ENCODE measurements at regions not wholly inside any gene's neighbourhood (a gene's known extent, or its start where the extent isn't known, plus 50 kb on each side); places are given as distances from the start of the nearest gene placed in this dataset.

DNA sequence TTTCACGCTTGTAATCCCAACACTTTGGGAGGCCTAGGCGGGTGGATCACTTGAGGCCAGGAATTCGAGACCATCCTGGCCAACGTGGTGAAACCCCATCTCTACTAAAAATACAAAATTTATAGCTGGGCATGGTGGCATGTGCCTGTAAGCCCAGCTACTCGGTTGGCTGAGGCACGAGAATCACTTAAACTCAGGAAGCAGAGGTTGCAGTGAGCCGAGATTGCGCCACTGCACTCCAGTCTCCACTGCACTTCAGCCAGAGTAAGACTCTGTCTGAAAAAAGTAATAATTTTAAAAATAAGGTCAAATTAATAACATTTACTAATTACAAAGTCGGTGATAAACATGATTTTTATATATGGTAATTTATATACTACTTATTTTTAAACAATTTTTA is 155.9 kb downstream of the AXIN2 start:
- Mint-ChIP-seq H3K4me1 (no peaks in the 10 kb centered on the region), H3K27me3 (peaks cover 6% of the 10 kb centered on the region), H3K4me3 (no peak overlapping the region), H3K27ac (no peak overlapping the region), H3K9me3 (no peaks in the 10 kb centered on the region), H3K36me3 (no peaks in the 10 kb centered on the region)
- CTCF ChIA-PET: no interaction called here
- DNase-seq: no peak

DNA sequence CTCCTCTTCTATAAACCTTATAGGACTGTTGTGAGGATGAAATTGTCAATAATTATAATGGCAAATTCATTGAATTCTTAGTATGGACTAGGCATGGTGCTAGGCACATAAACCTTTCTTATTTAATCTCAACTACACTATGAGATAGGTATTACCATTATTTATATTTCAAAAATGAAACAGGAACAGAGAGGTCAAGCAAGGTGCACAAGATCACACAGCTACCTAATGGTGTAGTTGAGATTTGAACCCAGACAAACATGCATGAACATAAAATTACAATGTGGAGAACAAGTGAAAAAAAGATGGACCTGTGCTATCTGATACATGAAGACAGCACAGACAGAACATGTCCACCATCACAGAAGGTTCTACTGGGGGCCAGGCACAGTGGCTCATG is 156.7 kb downstream of the AXIN2 start:
- CTCF ChIA-PET: no interaction called here

DNA sequence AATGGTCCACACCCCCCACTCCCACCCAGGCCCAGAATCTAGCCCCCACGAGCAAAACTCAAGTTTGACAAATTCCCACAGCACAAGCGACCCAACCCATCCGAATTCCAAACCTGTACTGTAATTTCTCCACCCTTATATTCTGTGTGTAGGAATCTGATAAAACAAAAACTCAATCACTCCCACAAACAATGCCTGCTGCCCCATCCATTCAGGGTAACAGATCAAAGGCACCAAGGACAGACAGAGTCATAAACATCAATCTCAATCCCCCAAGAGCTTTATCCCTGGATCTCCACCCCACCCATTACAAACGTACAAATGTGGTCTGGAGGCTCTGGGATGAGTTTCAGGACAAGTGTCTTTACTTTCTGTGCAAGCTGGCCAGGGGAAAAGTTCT is 157.8 kb downstream of the AXIN2 start:
- CTCF ChIA-PET: interaction anchor here (0.7 kb wide), 1 partner anchor 444 kb away, joined by 4 read pairs; no protein-coding TSS in a partner anchor
- H3K36me3 Mint-ChIP-seq: no peaks in the 10 kb centered on the region
- DNase-seq: no peak
- no peaks in the 10 kb centered on the region for H3K9me3 Mint-ChIP-seq
- H3K4me1 Mint-ChIP-seq: no peaks in the 10 kb centered on the region
- no peak overlapping the region for H3K27ac Mint-ChIP-seq
- H3K27me3 Mint-ChIP-seq: peaks cover 8% of the 10 kb centered on the region
- H3K4me3 Mint-ChIP-seq: no peak overlapping the region

More for the DNA sequence above, 156.7 kb downstream of the AXIN2 start:
- Mint-ChIP-seq H3K4me1 (no peaks in the 10 kb centered on the region), H3K27me3 (peaks cover 8% of the 10 kb centered on the region), H3K4me3 (no peak overlapping the region), H3K9me3 (no peaks in the 10 kb centered on the region), H3K36me3 (no peaks in the 10 kb centered on the region), H3K27ac (no peak overlapping the region)
- no peak for DNase-seq

DNA sequence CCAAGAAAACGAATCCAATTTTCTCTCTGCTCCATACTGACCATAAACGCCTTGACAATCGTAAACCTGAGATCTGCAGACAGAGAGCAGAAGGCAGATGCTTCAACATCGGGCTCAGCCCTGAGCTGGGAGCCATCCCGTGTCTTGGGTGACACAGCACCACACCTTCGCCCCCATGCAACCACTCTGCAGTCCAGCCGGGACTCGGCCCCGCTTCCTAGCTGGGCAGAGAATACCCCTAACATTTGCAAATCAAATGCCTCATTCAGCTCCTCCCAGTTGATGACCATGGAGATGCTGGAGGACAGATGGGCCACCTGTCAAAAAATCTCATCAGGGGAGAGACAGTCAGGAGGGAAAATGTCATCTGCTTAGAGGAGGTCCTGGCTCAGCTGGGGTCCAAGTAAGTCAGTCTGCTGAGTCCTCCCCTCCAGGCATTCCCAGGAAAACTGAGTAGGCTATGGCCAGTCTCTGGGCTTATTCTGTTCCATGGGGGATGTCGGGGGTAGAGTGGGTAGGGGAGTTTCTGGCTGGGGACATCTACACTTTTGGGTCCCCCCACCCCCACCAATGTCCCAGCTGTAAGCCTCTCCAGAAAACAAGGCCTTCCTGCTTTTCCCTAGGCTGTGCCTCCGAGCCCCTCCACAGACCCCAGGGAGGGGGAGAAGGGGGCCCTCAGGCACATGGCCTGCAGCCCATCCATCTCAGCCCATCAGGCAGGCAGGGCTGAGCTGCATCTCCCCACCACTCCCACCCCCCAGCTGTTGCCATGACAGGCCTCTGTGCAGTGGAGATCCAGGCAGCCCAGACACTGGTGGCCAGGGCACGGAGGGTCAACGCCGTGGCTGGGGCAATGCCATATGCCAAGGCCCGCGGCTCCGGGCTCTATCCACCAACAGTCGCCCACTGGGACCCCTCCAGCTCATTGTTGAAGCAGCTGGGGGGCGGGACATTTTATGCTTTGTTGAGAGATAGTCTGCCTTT is 158.6 kb downstream of the AXIN2 start:
- Mint-ChIP-seq H3K4me3 (no peak overlapping the region), H3K27me3 (peaks cover 8% of the 10 kb centered on the region), H3K36me3 (no peaks in the 10 kb centered on the region), H3K9me3 (no peaks in the 10 kb centered on the region), H3K4me1 (no peaks in the 10 kb centered on the region), H3K27ac (no peak overlapping the region)
- CTCF ChIA-PET: no interaction called here
- DNase-seq: no peak

DNA sequence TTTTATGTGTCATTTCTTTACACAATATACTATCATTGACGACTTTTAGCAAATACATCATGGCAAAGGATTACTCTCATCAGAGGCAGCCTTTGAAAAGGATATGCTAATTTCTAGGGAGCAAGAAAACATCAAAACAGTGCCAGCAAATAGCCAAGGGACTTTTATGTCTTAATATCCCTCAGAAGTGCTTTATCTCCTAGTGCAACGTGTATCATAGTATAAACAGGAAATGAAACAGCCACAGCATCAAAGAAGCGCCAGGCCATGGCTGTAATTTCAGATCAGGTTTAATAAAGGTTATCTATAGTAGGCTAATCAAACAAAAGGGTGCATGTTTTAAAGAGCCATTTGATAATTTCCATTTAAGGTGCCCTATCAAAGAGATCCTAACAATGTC is 159.9 kb downstream of the AXIN2 start:
- CTCF ChIA-PET: no interaction called here
- Mint-ChIP-seq H3K27me3 (peaks cover 8% of the 10 kb centered on the region), H3K9me3 (no peaks in the 10 kb centered on the region), H3K36me3 (no peaks in the 10 kb centered on the region), H3K4me1 (no peaks in the 10 kb centered on the region), H3K27ac (no peak overlapping the region), H3K4me3 (no peak overlapping the region)
- no peak for DNase-seq

DNA sequence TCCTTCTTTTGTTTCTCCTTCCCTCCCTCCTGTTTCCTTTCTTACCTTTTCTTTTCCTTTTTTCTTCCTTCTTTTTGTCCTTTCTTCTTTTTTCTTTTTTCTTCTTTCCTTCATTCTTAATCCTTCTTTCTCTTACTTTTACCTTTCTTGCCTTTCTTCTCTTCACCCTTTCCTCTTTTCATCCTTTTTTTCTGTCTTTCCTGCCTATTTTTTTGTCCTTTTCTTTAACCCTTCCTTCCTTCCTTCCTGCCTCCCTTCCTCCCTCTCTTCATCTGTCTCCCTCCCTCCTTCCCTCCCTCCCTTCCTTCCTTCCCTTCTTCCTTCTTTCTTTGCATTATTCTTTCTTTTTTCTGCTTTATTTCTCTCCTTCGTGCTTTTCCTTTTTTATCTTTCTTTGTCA is 160.7 kb downstream of the AXIN2 start:
- Mint-ChIP-seq H3K27ac (no peak overlapping the region), H3K27me3 (peaks cover 8% of the 10 kb centered on the region), H3K4me3 (no peak overlapping the region), H3K9me3 (no peaks in the 10 kb centered on the region), H3K4me1 (no peaks in the 10 kb centered on the region), H3K36me3 (no peaks in the 10 kb centered on the region)
- no peak for DNase-seq
- CTCF ChIA-PET: no interaction called here

DNA sequence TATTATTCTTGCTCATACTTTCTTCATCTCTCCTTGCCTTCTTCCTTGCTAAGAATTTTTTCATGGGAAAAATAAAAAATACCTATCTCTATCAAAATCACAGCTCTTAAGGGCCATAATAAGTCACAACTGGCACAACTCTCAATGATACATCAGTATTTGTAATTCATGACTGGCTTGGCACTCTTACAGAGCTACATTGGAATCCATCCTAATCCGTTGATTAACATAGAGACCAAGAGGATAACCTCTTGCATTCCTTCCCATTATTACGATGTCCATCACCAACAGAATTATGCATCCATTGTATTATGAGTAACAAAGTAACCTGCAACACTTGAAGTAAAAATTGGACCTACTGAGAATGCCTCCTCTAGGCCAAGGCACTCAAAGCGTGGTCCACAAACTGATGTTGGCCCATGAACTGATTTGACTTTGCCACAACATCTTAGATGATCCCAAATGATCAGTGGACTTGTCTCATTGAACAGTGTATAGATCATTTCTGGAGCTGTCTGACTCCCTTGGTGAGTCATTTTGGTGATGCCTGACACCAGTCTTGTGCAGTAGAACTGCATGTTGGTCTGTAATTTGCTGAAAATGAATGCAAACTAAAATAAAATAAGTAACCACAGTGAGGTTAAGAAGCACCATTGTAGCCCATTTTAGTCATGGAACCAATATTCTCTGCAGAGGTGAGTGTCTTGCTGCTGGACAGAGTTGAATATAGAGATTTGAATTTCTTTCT is 163.2 kb downstream of the AXIN2 start:
- peaks cover 13% of the 10 kb centered on the region for H3K27me3 Mint-ChIP-seq
- H3K9me3 Mint-ChIP-seq: no peaks in the 10 kb centered on the region
- no peaks in the 10 kb centered on the region for H3K36me3 Mint-ChIP-seq
- CTCF ChIA-PET: no interaction called here
- H3K4me3 Mint-ChIP-seq: no peak overlapping the region
- H3K27ac Mint-ChIP-seq: no peak overlapping the region
- peaks cover 9% of the 10 kb centered on the region for H3K4me1 Mint-ChIP-seq
- no peak for DNase-seq

DNA sequence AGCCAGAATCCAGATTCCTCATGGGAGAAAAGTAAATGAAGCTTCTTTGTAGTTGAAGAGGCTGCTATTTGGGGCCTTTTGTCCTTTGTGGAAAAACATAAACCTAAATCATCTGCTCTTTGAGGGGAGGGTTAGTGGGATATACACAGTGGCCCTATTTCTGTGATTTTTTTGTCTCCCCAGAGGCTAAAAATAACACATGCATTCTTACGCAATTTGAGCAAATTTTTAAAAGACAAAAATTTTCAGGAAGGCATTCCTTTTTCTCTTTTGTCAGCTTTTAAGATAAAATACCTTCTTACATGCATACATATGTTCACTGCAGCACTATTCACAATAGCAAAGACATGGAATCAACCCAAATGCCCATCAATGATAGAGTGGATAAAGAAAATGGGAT is 165.5 kb downstream of the AXIN2 start:
- H3K9me3 Mint-ChIP-seq: no peaks in the 10 kb centered on the region
- peaks cover 11% of the 10 kb centered on the region for H3K27me3 Mint-ChIP-seq
- H3K4me3 Mint-ChIP-seq: no peak overlapping the region
- CTCF ChIA-PET: no interaction called here
- H3K4me1 Mint-ChIP-seq: peaks cover 11% of the 10 kb centered on the region
- DNase-seq: no peak
- no peaks in the 10 kb centered on the region for H3K36me3 Mint-ChIP-seq
- no peak overlapping the region for H3K27ac Mint-ChIP-seq

DNA sequence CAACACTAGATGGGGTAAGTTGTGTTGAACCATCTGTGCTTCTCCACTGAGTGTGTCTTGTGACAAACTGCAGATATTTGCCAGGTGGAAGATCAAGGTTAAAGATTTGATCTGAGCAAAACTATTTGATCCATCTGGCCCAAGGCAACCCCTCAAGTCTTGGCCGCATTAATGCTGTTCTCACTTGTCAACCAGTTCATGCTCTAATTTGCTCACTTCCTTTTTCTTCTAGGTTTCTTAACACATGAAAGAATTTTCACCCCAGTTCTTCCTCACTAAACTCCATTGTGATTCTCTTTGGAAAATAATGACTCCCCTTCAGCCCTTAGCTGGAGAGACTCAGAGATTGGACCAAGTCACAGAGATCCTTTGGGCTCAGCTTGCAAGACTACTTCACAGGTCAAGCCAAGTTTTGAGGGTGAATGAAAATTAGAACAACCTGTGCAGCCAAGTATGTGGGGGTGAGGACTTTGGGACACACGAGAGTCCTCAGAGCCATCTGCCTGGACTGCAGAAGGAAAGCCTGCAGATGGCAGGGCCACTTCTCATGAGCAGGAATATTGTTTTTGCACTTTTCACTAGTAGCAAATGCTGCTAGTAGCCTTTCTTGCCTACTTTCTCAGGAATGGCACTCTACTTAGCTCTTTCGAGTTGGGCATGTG is 166.5 kb downstream of the AXIN2 start:
- Mint-ChIP-seq H3K27ac (no peak overlapping the region), H3K4me3 (no peak overlapping the region), H3K9me3 (no peaks in the 10 kb centered on the region), H3K4me1 (peaks cover 11% of the 10 kb centered on the region), H3K36me3 (no peaks in the 10 kb centered on the region), H3K27me3 (peaks cover 5% of the 10 kb centered on the region)
- CTCF ChIA-PET: no interaction called here
- no peak for DNase-seq

DNA sequence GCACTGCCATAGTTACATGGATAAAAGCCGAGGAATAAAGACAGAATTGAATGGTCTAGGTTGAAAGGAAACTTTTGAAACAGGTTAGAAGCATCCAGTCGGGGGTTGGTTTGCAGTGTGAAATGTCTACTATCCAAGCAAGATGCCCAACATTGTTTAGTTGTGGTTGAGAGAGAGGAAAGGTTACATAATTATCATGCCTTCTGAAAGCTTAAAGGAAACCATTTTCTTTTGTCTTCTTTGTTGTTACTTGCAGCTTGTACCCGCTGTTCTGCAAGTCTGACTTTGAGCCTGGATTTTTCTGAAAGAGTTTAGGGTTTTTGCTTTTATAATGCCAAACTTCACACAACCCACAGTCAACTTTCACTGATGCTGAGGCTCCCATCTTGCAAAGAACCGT is 167.9 kb downstream of the AXIN2 start:
- CTCF ChIA-PET: no interaction called here
- DNase-seq: no peak
- H3K27me3 Mint-ChIP-seq: peaks cover 5% of the 10 kb centered on the region
- H3K36me3 Mint-ChIP-seq: no peaks in the 10 kb centered on the region
- H3K9me3 Mint-ChIP-seq: no peaks in the 10 kb centered on the region
- H3K4me3 Mint-ChIP-seq: no peak overlapping the region
- H3K27ac Mint-ChIP-seq: no peak overlapping the region
- peaks cover 11% of the 10 kb centered on the region for H3K4me1 Mint-ChIP-seq

DNA sequence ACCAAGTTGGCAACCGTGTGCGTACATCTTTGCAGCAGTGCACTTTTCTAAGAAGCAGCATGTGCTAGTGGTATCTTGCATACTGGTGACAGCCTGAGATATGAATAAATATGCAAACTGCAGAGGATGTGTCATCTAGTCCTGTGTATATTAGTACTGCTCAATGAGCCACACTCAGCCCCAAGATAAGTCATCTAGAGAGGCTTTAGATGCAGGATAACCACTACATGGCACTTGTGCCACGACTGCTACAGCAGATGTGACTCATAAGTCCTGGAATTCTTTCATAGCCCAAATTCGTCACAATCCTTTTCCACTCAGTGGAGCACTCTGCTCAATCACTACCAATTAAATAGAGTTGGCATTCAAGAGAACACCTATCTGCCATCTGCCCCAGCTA is 171.5 kb downstream of the AXIN2 start:
- H3K4me1 Mint-ChIP-seq: peaks cover 11% of the 10 kb centered on the region
- H3K9me3 Mint-ChIP-seq: no peaks in the 10 kb centered on the region
- no peaks in the 10 kb centered on the region for H3K36me3 Mint-ChIP-seq
- CTCF ChIA-PET: no interaction called here
- DNase-seq: no peak
- H3K27me3 Mint-ChIP-seq: peaks cover 15% of the 10 kb centered on the region
- H3K27ac Mint-ChIP-seq: no peak overlapping the region
- no peak overlapping the region for H3K4me3 Mint-ChIP-seq

DNA sequence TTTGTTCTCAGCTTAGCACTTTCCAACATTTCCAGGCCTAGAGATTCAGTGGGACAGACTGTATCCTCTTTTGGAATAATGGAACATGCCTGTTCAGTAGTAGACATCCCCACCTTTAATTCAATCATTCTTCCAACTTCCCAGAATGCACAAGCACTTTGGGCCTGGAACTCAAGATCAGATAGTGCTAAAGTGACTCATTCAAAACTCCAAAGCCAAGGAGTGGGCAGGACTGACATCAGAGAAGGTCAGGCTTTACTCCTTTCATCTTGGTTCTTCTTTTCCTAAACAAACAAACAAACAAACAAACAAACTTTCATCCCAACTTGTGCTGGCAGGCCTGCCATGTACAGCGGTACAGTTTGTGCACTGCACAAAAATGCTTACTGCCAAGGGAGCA is 172.0 kb downstream of the AXIN2 start:
- Mint-ChIP-seq H3K4me3 (no peak overlapping the region), H3K4me1 (peaks cover 11% of the 10 kb centered on the region), H3K27ac (no peak overlapping the region), H3K36me3 (no peaks in the 10 kb centered on the region), H3K27me3 (peaks cover 15% of the 10 kb centered on the region), H3K9me3 (no peaks in the 10 kb centered on the region)
- CTCF ChIA-PET: no interaction called here
- no peak for DNase-seq

DNA sequence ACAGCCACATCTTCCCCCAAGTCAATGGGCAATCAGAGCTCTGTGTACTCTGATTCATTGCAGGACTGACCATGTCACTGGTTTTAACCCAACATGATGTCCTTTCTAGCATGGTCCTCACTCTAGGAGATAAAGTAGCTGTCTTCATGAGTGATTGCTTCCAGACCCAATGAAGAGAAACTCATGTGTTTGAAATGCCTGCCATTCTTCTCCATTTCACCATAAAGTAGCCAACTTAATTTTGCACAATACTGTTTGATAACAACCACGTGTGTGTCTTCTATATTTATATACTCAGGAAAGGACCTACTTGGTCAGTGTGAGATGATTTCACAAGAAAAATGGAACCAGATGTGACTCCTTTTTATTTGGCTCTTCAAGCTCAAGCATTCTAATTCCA is 172.5 kb downstream of the AXIN2 start:
- Mint-ChIP-seq H3K36me3 (no peaks in the 10 kb centered on the region), H3K4me1 (peaks cover 9% of the 10 kb centered on the region), H3K27ac (no peak overlapping the region), H3K9me3 (no peaks in the 10 kb centered on the region), H3K27me3 (peaks cover 15% of the 10 kb centered on the region), H3K4me3 (no peak overlapping the region)
- no peak for DNase-seq
- CTCF ChIA-PET: no interaction called here

DNA sequence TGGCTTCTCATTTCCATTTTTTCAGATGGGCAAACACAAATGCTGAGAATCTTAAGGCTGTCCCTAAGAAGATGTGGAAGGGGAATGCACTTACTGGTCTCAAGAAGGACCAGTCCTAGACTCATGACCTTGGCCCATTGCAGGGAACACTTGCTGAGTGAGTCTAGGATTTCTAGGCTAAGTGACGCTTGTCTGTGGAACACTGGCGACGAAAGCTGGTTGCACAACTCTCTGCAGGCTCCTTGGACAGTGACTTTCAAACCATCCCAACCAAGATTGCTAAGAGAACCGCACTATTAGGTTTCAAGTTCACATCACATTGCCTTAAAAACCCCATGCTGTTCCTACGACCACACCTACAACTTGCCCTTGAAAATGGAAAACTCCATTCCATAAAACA is 174.1 kb downstream of the AXIN2 start:
- CTCF ChIA-PET: no interaction called here
- H3K36me3 Mint-ChIP-seq: no peaks in the 10 kb centered on the region
- no peak overlapping the region for H3K4me3 Mint-ChIP-seq
- DNase-seq: no peak
- no peaks in the 10 kb centered on the region for H3K4me1 Mint-ChIP-seq
- H3K27me3 Mint-ChIP-seq: peaks cover 11% of the 10 kb centered on the region
- no peaks in the 10 kb centered on the region for H3K9me3 Mint-ChIP-seq
- H3K27ac Mint-ChIP-seq: no peak overlapping the region
